H1 (cell line): ENCODE measurements at regions not wholly inside any gene's neighbourhood (a gene's known extent, or its start where the extent isn't known, plus 50 kb on each side); places are given as distances from the start of the nearest gene placed in this dataset.

Source experiments
- EZH2 ChIP-seq: fragments of 200-600 bp; sonication (generic); IDR thresholded peaks from 2 replicates; pipeline ENCODE4 v1.7.1; 2012; ENCODE audit warnings: low read depth, mild to moderate bottlenecking, moderate library complexity, low read length, inconsistent platforms; ENCODE audit not compliant: severe bottlenecking
- MAFK ChIP-seq: IDR thresholded peaks from 2 replicates; pipeline ENCODE4 v1.6.1; 2012; ENCODE audit warnings: low read depth, mild to moderate bottlenecking, improper control_type of control experiment, low read length
- POLR2AphosphoS5 ChIP-seq: IDR thresholded peaks from 2 replicates; pipeline ENCODE4 v1.6.1; 2011; ENCODE audit warnings: low read depth, low read length
- TF ChIP-seq, protein P1 (sequence below): IDR thresholded peaks from 2 replicates; pipeline ENCODE4 v1.6.1; 2012; ENCODE audit warnings: inconsistent platforms

DNA sequence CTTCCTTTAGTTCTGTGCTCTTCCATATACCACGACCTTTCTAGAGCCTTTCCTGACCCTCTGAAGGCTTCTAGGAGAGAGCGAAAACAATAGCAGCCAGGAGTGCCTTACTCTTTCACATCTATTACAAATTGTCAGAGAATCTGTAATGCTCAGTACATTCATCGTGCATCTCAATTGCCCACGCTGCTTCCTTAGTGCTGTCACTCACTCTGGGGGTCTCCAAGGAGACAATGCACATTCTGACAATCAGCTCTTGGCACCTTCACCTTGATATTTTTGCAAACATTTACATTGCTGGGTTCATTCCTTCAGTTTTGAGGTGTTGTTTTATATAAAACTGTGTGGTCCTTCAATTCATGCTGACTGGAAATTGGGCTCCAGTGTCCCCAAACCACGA lies 110.1 kb upstream of the GPR101 start:
- TF ChIP-seq POLR2AphosphoS5 (no peak), MAFK (no peak), EZH2 (no peak)
- TF ChIP-seq, protein P1, sequence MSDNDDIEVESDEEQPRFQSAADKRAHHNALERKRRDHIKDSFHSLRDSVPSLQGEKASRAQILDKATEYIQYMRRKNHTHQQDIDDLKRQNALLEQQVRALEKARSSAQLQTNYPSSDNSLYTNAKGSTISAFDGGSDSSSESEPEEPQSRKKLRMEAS = no peak
